NCI-H1436 treated with DMSO at 0.1 percent for 48 hours (cell line): ENCODE measurements at regions not wholly inside any gene's neighbourhood (a gene's known extent, or its start where the extent isn't known, plus 50 kb on each side); places are given as distances from the start of the nearest gene placed in this dataset.

Source experiments
- DNase-seq: peaks from one replicate; lab custom pipeline; 2025; lab: John Stamatoyannopoulos, UW

- no peak for DNase-seq
These were observed 51.4 kb upstream of the MSX1 start for GRCh38 chr4:4808086-4808485.

GRCh38 chr4:4805887-4806286 lies 53.6 kb upstream of the MSX1 start:
- DNase-seq, result no peak

- no peak for DNase-seq
These were observed 55.6 kb upstream of the MSX1 start for GRCh38 chr4:4803912-4804296.

GRCh38 chr4:4803216-4803911 lies 56.1 kb upstream of the MSX1 start:
- no peak for DNase-seq

- no peak for DNase-seq
These were observed 58.6 kb upstream of the MSX1 start for GRCh38 chr4:4800646-4801408.

- DNase-seq, result no peak
These were observed 65.0 kb upstream of the MSX1 start for GRCh38 chr4:4794421-4794820.

- DNase-seq, result no peak
These were observed 67.0 kb upstream of the MSX1 start for GRCh38 chr4:4792466-4792865.

- no peak for DNase-seq
These were observed 68.0 kb upstream of the MSX1 start for GRCh38 chr4:4791299-4792111.

GRCh38 chr4:4789462-4789861 lies 70.0 kb upstream of the MSX1 start:
- no peak for DNase-seq

- no peak for DNase-seq
These were observed 70.9 kb upstream of the MSX1 start for GRCh38 chr4:4788573-4788972.

GRCh38 chr4:4787421-4787820 lies 72.0 kb upstream of the MSX1 start:
- no peak for DNase-seq

- no peak for DNase-seq
These were observed 75.1 kb upstream of the MSX1 start for GRCh38 chr4:4784379-4784778.

GRCh38 chr4:4783847-4784246 lies 75.6 kb upstream of the MSX1 start:
- DNase-seq, result no peak

- no peak for DNase-seq
These were observed 76.5 kb upstream of the MSX1 start for GRCh38 chr4:4782969-4783368.

GRCh38 chr4:4781936-4782707 lies 77.3 kb upstream of the MSX1 start:
- no peak for DNase-seq

- no peak for DNase-seq
These were observed 78.7 kb upstream of the MSX1 start for GRCh38 chr4:4780729-4781244.

GRCh38 chr4:4779486-4779885 lies 80.0 kb upstream of the MSX1 start:
- no peak for DNase-seq

GRCh38 chr4:4779054-4779453 lies 80.4 kb upstream of the MSX1 start:
- DNase-seq, result no peak

GRCh38 chr4:4778554-4778953 lies 80.9 kb upstream of the MSX1 start:
- no peak for DNase-seq

GRCh38 chr4:4776934-4777333 lies 82.5 kb upstream of the MSX1 start:
- DNase-seq, result no peak

- no peak for DNase-seq
These were observed 83.1 kb upstream of the MSX1 start for GRCh38 chr4:4776335-4776734.

- DNase-seq, result no peak
These were observed 83.9 kb upstream of the MSX1 start for GRCh38 chr4:4775493-4776004.
